ENCODE measurements at regions not wholly inside any gene's neighbourhood (a gene's known extent, or its start where the extent isn't known, plus 50 kb on each side); places are given as distances from the start of the nearest gene placed in this dataset.

- no peak overlapping the region for H3K4me3 Mint-ChIP-seq
- Histone ChIP-seq H3K4me1 (ENCODE audit: insufficient read depth, low read length) (no peaks in the 10 kb centered on the region), H3K27ac (ENCODE audit: low read depth, low read length) (no peak overlapping the region), H3K9me3 (ENCODE audit: control insufficient read depth in 1 of 2, low read length in 2 of 2) (no peaks in the 10 kb centered on the region), H3K36me3 (ENCODE audit: insufficient read depth, low read length) (no peaks in the 10 kb centered on the region), H3K4me3 (ENCODE audit: low read length in 2 of 2) (no peak overlapping the region), H3K27me3 (ENCODE audit: insufficient read depth, low read length) (no peaks in the 10 kb centered on the region)
- intact Hi-C loops (cut with micrococcal nuclease), result no loop called here
- H3K4me1 Mint-ChIP-seq, result no peaks in the 10 kb centered on the region
- no peak for DNase-seq
- ChIA-PET POLR2A (ENCODE audit: partially characterized antibody) (no interaction called here), CTCF (ENCODE audit: partially characterized antibody) (no interaction called here)
- H3K27ac Mint-ChIP-seq, result no peak overlapping the region
- H3K9me3 Mint-ChIP-seq, result peaks cover 0 to 2% (median 0%) of the 10 kb centered on the region in 8 donors
- H3K27me3 Mint-ChIP-seq, result peaks cover under 1 to 4% of the 10 kb centered on the region in 2 donors
- no peaks in the 10 kb centered on the region for H3K36me3 Mint-ChIP-seq
These were observed 145.5 kb downstream of the CTH start for GRCh38 chr1:70556541-70556940.

GRCh38 chr1:70567167-70567566 is 156.1 kb downstream of the CTH start:
- H3K27me3 Mint-ChIP-seq, result peaks cover 0 to 2% of the 10 kb centered on the region in 2 donors
- no peaks in the 10 kb centered on the region for H3K27me3 ChIP-seq (ENCODE audit: insufficient read depth, low read length)
- no peak overlapping the region for H3K4me3 ChIP-seq (ENCODE audit: low read length in 2 of 2)
- H3K9me3 ChIP-seq (ENCODE audit: control insufficient read depth in 1 of 2, low read length in 2 of 2), result no peaks in the 10 kb centered on the region
- H3K4me3 Mint-ChIP-seq, result no peak overlapping the region
- ChIA-PET POLR2A (ENCODE audit: partially characterized antibody) (no interaction called here), CTCF (ENCODE audit: partially characterized antibody) (no interaction called here)
- H3K27ac ChIP-seq (ENCODE audit: low read depth, low read length), result no peak overlapping the region
- no peaks in the 10 kb centered on the region for H3K36me3 ChIP-seq (ENCODE audit: insufficient read depth, low read length)
- intact Hi-C loops (cut with micrococcal nuclease), result no loop called here
- H3K36me3 Mint-ChIP-seq, result no peaks in the 10 kb centered on the region
- H3K4me1 ChIP-seq (ENCODE audit: insufficient read depth, low read length), result no peaks in the 10 kb centered on the region
- no peaks in the 10 kb centered on the region for H3K9me3 Mint-ChIP-seq
- H3K27ac Mint-ChIP-seq, result no peak overlapping the region
- no peak for DNase-seq
- H3K4me1 Mint-ChIP-seq, result no peaks in the 10 kb centered on the region

- ChIA-PET CTCF (ENCODE audit: partially characterized antibody) (no interaction called here), POLR2A (ENCODE audit: partially characterized antibody) (no interaction called here)
- no peak overlapping the region for H3K27ac Mint-ChIP-seq
These were observed 160.1 kb downstream of the CTH start for GRCh38 chr1:70571191-70571590.

GRCh38 chr1:70573317-70573843 is 162.3 kb downstream of the CTH start:
- Mint-ChIP-seq H3K9me3 (no peaks in the 10 kb centered on the region), H3K27me3 (peaks cover 2% of the 10 kb centered on the region in 2 donors), H3K36me3 (no peaks in the 10 kb centered on the region), H3K4me3 (no peak overlapping the region), H3K4me1 (no peaks in the 10 kb centered on the region), H3K27ac (no peak overlapping the region)
- H3K36me3 ChIP-seq (ENCODE audit: insufficient read depth, low read length), result no peaks in the 10 kb centered on the region
- H3K4me1 ChIP-seq (ENCODE audit: insufficient read depth, low read length), result no peaks in the 10 kb centered on the region
- H3K9me3 ChIP-seq (ENCODE audit: control insufficient read depth in 1 of 2, low read length in 2 of 2), result no peaks in the 10 kb centered on the region
- no peak overlapping the region for H3K27ac ChIP-seq (ENCODE audit: low read depth, low read length)
- H3K27me3 ChIP-seq (ENCODE audit: insufficient read depth, low read length), result no peaks in the 10 kb centered on the region
- POLR2A ChIA-PET (ENCODE audit: partially characterized antibody), result no interaction called here
- DNase-seq, result no peak
- intact Hi-C loops (cut with micrococcal nuclease), result no loop called here
- no peak overlapping the region for H3K4me3 ChIP-seq (ENCODE audit: low read length in 2 of 2)
- CTCF ChIA-PET (ENCODE audit: partially characterized antibody), result no interaction called here

More at GRCh38 chr1:70571191-70571590, 160.1 kb downstream of the CTH start:
- no peaks in the 10 kb centered on the region for H3K36me3 Mint-ChIP-seq
- Histone ChIP-seq H3K36me3 (ENCODE audit: insufficient read depth, low read length) (no peaks in the 10 kb centered on the region), H3K4me1 (ENCODE audit: insufficient read depth, low read length) (no peaks in the 10 kb centered on the region), H3K9me3 (ENCODE audit: control insufficient read depth in 1 of 2, low read length in 2 of 2) (no peaks in the 10 kb centered on the region), H3K4me3 (ENCODE audit: low read length in 2 of 2) (no peak overlapping the region), H3K27ac (ENCODE audit: low read depth, low read length) (no peak overlapping the region), H3K27me3 (ENCODE audit: insufficient read depth, low read length) (no peaks in the 10 kb centered on the region)
- peaks cover 2 to 4% of the 10 kb centered on the region in 2 donors for H3K27me3 Mint-ChIP-seq
- H3K4me1 Mint-ChIP-seq, result no peaks in the 10 kb centered on the region
- no peaks in the 10 kb centered on the region for H3K9me3 Mint-ChIP-seq
- no peak overlapping the region for H3K4me3 Mint-ChIP-seq
- intact Hi-C loops (cut with micrococcal nuclease), result no loop called here
- DNase-seq, result no peak

GRCh38 chr1:70581661-70582060 is 170.6 kb downstream of the CTH start:
- Histone ChIP-seq H3K4me1 (ENCODE audit: insufficient read depth, low read length) (no peaks in the 10 kb centered on the region), H3K27ac (ENCODE audit: low read depth, low read length) (no peak overlapping the region), H3K4me3 (ENCODE audit: low read length in 2 of 2) (no peak overlapping the region), H3K9me3 (ENCODE audit: control insufficient read depth in 1 of 2, low read length in 2 of 2) (no peaks in the 10 kb centered on the region), H3K27me3 (ENCODE audit: insufficient read depth, low read length) (no peaks in the 10 kb centered on the region), H3K36me3 (ENCODE audit: insufficient read depth, low read length) (no peaks in the 10 kb centered on the region)
- ChIA-PET CTCF (ENCODE audit: partially characterized antibody) (no interaction called here), POLR2A (ENCODE audit: partially characterized antibody) (no interaction called here)
- H3K27ac Mint-ChIP-seq, result no peak overlapping the region
- intact Hi-C loops (cut with micrococcal nuclease), result no loop called here
- no peaks in the 10 kb centered on the region for H3K36me3 Mint-ChIP-seq
- H3K9me3 Mint-ChIP-seq, result no peaks in the 10 kb centered on the region
- H3K4me1 Mint-ChIP-seq, result no peaks in the 10 kb centered on the region
- H3K27me3 Mint-ChIP-seq, result peaks cover 0 to 2% of the 10 kb centered on the region in 2 donors
- no peak overlapping the region for H3K4me3 Mint-ChIP-seq
- DNase-seq, result no peak

GRCh38 chr1:70583522-70583921 is 172.5 kb downstream of the CTH start:
- Mint-ChIP-seq H3K36me3 (no peaks in the 10 kb centered on the region), H3K9me3 (no peaks in the 10 kb centered on the region), H3K27ac (no peak overlapping the region), H3K4me1 (no peaks in the 10 kb centered on the region), H3K4me3 (no peak overlapping the region), H3K27me3 (peaks cover 0 to 2% of the 10 kb centered on the region in 2 donors)
- Histone ChIP-seq H3K27me3 (ENCODE audit: insufficient read depth, low read length) (no peaks in the 10 kb centered on the region), H3K27ac (ENCODE audit: low read depth, low read length) (no peak overlapping the region), H3K4me3 (ENCODE audit: low read length in 2 of 2) (no peak overlapping the region), H3K4me1 (ENCODE audit: insufficient read depth, low read length) (no peaks in the 10 kb centered on the region), H3K36me3 (ENCODE audit: insufficient read depth, low read length) (no peaks in the 10 kb centered on the region), H3K9me3 (ENCODE audit: control insufficient read depth in 1 of 2, low read length in 2 of 2) (no peaks in the 10 kb centered on the region)
- intact Hi-C loops (cut with micrococcal nuclease), result no loop called here
- ChIA-PET CTCF (ENCODE audit: partially characterized antibody) (no interaction called here), POLR2A (ENCODE audit: partially characterized antibody) (no interaction called here)
- DNase-seq, result no peak

GRCh38 chr1:70586046-70586445 is 175.0 kb downstream of the CTH start:
- Histone ChIP-seq H3K27ac (ENCODE audit: low read depth, low read length) (no peak overlapping the region), H3K27me3 (ENCODE audit: insufficient read depth, low read length) (no peaks in the 10 kb centered on the region), H3K4me1 (ENCODE audit: insufficient read depth, low read length) (no peaks in the 10 kb centered on the region), H3K36me3 (ENCODE audit: insufficient read depth, low read length) (no peaks in the 10 kb centered on the region), H3K9me3 (ENCODE audit: control insufficient read depth in 1 of 2, low read length in 2 of 2) (no peaks in the 10 kb centered on the region), H3K4me3 (ENCODE audit: low read length in 2 of 2) (no peak overlapping the region)
- H3K9me3 Mint-ChIP-seq, result no peaks in the 10 kb centered on the region
- intact Hi-C loops (cut with micrococcal nuclease), result no loop called here
- H3K27ac Mint-ChIP-seq, result no peak overlapping the region
- no peaks in the 10 kb centered on the region for H3K4me1 Mint-ChIP-seq
- POLR2A ChIA-PET (ENCODE audit: partially characterized antibody), result no interaction called here
- H3K4me3 Mint-ChIP-seq, result no peak overlapping the region
- no peaks in the 10 kb centered on the region for H3K36me3 Mint-ChIP-seq
- H3K27me3 Mint-ChIP-seq, result peaks cover 0 to 4% of the 10 kb centered on the region in 2 donors
- CTCF ChIA-PET (ENCODE audit: partially characterized antibody), result no interaction called here
- DNase-seq, result no peak

- Histone ChIP-seq H3K4me1 (ENCODE audit: insufficient read depth, low read length) (no peaks in the 10 kb centered on the region), H3K27me3 (ENCODE audit: insufficient read depth, low read length) (no peaks in the 10 kb centered on the region), H3K4me3 (ENCODE audit: low read length in 2 of 2) (no peak overlapping the region), H3K27ac (ENCODE audit: low read depth, low read length) (no peak overlapping the region), H3K36me3 (ENCODE audit: insufficient read depth, low read length) (no peaks in the 10 kb centered on the region), H3K9me3 (ENCODE audit: control insufficient read depth in 1 of 2, low read length in 2 of 2) (no peaks in the 10 kb centered on the region)
- CTCF ChIA-PET (ENCODE audit: partially characterized antibody), result no interaction called here
- H3K27me3 Mint-ChIP-seq, result peaks cover 0 to 4% of the 10 kb centered on the region in 2 donors
- H3K4me3 Mint-ChIP-seq, result no peak overlapping the region
- POLR2A ChIA-PET (ENCODE audit: partially characterized antibody), result no interaction called here
- no peaks in the 10 kb centered on the region for H3K4me1 Mint-ChIP-seq
- intact Hi-C loops (cut with micrococcal nuclease), result no loop called here
- H3K9me3 Mint-ChIP-seq, result no peaks in the 10 kb centered on the region
- H3K27ac Mint-ChIP-seq, result no peak overlapping the region
- DNase-seq, result no peak
- no peaks in the 10 kb centered on the region for H3K36me3 Mint-ChIP-seq
These were observed 176.9 kb downstream of the CTH start for GRCh38 chr1:70587872-70588366.

All from CD4-positive, alpha-beta memory T cell (primary cell).